ENCODE measurements at regions not wholly inside any gene's neighbourhood (a gene's known extent, or its start where the extent isn't known, plus 50 kb on each side); places are given as distances from the start of the nearest gene placed in this dataset.

DNA sequence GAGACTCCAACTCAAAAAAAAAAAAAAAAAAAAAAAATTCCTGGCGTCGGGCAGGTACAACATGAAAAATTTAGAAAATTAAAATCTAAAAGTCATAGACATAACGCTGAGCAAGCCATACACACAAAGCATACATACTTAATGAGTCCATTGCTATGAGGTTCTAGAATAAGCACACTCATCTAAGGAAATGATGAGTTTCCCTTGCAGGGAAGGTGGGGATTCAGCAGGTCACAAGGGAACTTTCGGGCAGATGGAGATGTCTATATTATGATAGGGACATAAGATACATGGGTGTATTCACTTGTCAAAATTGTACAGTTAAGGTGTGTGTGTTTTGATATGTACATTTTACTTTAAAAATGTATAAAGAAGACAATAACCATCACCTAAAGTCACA, 120.2 kb upstream of the LIPC start:
- TF ChIP-seq, protein P1, sequence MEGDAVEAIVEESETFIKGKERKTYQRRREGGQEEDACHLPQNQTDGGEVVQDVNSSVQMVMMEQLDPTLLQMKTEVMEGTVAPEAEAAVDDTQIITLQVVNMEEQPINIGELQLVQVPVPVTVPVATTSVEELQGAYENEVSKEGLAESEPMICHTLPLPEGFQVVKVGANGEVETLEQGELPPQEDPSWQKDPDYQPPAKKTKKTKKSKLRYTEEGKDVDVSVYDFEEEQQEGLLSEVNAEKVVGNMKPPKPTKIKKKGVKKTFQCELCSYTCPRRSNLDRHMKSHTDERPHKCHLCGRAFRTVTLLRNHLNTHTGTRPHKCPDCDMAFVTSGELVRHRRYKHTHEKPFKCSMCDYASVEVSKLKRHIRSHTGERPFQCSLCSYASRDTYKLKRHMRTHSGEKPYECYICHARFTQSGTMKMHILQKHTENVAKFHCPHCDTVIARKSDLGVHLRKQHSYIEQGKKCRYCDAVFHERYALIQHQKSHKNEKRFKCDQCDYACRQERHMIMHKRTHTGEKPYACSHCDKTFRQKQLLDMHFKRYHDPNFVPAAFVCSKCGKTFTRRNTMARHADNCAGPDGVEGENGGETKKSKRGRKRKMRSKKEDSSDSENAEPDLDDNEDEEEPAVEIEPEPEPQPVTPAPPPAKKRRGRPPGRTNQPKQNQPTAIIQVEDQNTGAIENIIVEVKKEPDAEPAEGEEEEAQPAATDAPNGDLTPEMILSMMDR (IDR thresholded peaks at IDR 0.05; ENCODE audit: insufficient read depth, low read depth, low read length, missing control alignments) = no peak
- no peak for DNase-seq (ENCODE audit: low read depth)
- H3K4me3 ChIP-seq (ENCODE audit: low read depth, low read length) = no peak overlapping the region

DNA sequence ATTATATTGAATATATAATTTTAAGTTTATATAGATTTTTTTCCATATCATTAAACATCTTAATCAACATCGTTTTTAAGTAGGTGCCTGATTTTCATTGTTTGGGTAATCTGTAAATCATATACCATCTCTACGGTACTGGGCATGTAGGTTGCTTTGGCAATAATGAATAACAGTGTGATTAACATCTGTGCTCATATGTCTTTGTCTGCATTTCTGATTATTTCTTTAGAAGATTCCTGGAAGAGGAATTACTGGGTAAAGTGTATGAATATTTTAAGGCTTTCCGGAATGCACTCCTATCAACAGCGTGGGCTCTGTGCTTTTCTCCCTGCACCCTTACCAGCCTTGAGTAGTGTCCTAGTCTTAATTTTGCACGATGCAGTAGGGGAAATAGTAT, 119.8 kb upstream of the LIPC start:
- no peak for DNase-seq (ENCODE audit: low read depth)
- TF ChIP-seq, protein P1 (IDR thresholded peaks at IDR 0.05; ENCODE audit: insufficient read depth, low read depth, low read length, missing control alignments) = no peak
- H3K4me3 ChIP-seq (ENCODE audit: low read depth, low read length) = no peak overlapping the region

DNA sequence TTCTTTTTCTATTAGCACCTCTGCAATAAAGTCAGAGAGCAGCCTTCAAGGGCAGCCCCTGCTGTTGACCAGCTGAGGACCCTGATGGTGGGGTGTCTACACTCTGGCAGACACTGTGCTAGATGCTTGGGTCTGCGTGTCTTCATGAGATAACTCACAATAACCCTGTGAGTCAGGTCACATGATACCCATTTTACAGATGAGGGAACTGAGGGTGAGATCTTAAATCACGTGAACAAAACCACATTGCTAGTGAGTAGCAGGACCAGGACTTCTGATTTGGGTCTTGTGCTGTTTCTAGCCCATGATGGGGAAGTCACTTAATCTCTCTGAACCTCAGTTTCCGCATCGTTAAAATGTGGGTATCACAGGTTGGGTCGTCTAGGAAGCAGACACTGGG, 118.5 kb upstream of the LIPC start:
- DNase-seq (ENCODE audit: low read depth) = no peak
- H3K4me3 ChIP-seq (ENCODE audit: low read depth, low read length) = no peak overlapping the region
- TF ChIP-seq, protein P1 (IDR thresholded peaks at IDR 0.05; ENCODE audit: insufficient read depth, low read depth, low read length, missing control alignments) = no peak

DNA sequence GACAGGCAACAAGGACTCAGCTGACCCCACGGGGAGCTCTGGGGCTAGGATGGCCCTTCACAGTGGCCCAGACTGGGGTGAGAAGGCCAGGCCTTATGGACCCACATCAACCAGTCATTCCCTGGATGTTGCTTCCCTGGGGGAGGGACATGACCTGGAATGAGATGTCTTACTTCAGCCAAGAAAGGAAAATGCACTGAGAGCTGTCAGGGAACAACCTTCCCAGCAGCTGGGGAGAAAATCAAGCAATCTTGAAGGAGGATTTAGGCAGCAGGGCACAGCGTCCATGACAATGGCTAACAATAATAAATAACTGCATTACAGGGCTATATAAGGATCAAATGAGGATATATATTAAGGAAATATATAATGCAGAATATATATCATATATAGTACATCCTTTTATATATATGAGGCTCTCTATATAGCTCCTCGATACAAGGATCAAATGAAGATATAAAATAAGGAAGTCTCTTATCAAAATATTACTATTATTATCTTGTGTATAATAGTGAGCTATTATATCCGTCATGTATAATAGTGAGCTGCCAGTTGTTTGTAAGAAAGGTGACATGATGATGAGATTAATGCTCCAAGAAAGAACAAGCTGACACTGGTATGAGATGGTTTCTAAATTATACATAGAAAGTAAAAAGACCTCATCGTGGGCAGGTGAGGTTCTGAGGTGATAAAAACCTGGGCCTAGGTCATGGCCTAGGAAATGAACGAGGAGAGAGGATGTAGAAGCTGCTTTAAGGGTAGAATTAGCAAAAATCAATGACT, 117.8 kb upstream of the LIPC start:
- no peak overlapping the region for H3K4me3 ChIP-seq (ENCODE audit: low read depth, low read length)

DNA sequence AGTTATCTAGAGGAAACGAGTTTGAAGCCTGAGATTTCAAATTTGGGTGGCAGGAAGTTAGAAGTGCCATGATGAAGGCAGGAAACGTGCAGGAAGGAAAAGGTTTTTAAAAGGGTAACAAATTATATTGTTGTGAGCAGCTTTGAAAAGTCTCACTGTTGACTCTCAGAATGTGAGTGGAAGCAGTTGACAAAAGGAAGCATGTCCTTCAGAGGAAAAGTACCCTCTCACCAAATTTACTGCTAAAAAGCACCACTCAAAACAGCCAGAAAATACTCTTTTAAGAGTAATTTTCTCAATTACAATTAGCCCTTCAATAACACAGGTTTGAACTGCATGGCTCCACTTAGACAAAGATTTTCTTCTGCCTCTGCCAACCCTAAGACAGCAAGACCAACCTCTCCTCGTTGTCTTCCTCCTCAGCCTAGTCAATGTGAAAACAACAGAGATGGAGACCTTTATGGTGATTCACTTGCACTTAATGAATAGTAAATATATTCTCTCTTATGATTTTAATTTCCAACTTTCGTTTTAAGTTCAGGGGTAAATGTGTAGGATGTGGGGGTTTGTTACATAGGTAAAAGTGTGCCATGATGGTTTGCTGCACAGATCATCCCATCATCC, 117.1 kb upstream of the LIPC start:
- H3K4me3 ChIP-seq (ENCODE audit: low read depth, low read length) = no peak overlapping the region
- TF ChIP-seq, protein P1 (IDR thresholded peaks at IDR 0.05; ENCODE audit: insufficient read depth, low read depth, low read length, missing control alignments) = no peak
- no peak for DNase-seq (ENCODE audit: low read depth)

More for the DNA sequence above, 117.8 kb upstream of the LIPC start:
- DNase-seq (ENCODE audit: low read depth) = no peak
- TF ChIP-seq, protein P1 (IDR thresholded peaks at IDR 0.05; ENCODE audit: insufficient read depth, low read depth, low read length, missing control alignments) = no peak

DNA sequence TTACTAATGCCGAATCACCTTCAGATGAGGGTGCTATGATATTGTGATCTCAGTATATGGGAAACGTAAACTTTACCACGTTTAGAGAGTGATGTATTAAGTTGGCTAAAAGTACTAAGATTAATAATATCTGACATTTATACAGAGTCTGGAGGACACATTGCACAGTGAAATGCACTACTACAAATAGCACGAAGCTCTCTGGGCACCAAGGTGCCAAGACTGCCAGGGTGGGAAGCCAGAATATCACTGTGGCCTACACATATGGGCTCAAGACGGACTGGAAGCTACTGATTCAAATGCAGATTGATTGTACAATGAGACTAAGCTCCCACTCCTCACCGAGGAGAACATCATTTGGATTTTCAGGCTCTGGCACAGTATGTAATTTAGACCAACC, 113.3 kb upstream of the LIPC start:
- TF ChIP-seq, protein P1 (IDR thresholded peaks at IDR 0.05; ENCODE audit: insufficient read depth, low read depth, low read length, missing control alignments) = no peak
- DNase-seq (ENCODE audit: low read depth) = no peak
- H3K4me3 ChIP-seq (ENCODE audit: low read depth, low read length) = no peak overlapping the region
